ENCODE measurements at regions not wholly inside any gene's neighbourhood (a gene's known extent, or its start where the extent isn't known, plus 50 kb on each side); places are given as distances from the start of the nearest gene placed in this dataset.

- peaks cover 30% of the 10 kb centered on the region for H3K27me3 Mint-ChIP-seq (ENCODE audit: insufficient read depth, unreplicated experiment)
- POLR2A ChIA-PET = no interaction called here
Measured at GRCh38 chr2:121860033-121860757, 104.7 kb downstream of the TSN start.

GRCh38 chr2:121860758-121861227, 105.3 kb downstream of the TSN start:
- CTCF ChIA-PET = no interaction called here
- H3K36me3 Mint-ChIP-seq (ENCODE audit: insufficient read depth, unreplicated experiment) = no peaks in the 10 kb centered on the region
- TF ChIP-seq, protein P1, sequence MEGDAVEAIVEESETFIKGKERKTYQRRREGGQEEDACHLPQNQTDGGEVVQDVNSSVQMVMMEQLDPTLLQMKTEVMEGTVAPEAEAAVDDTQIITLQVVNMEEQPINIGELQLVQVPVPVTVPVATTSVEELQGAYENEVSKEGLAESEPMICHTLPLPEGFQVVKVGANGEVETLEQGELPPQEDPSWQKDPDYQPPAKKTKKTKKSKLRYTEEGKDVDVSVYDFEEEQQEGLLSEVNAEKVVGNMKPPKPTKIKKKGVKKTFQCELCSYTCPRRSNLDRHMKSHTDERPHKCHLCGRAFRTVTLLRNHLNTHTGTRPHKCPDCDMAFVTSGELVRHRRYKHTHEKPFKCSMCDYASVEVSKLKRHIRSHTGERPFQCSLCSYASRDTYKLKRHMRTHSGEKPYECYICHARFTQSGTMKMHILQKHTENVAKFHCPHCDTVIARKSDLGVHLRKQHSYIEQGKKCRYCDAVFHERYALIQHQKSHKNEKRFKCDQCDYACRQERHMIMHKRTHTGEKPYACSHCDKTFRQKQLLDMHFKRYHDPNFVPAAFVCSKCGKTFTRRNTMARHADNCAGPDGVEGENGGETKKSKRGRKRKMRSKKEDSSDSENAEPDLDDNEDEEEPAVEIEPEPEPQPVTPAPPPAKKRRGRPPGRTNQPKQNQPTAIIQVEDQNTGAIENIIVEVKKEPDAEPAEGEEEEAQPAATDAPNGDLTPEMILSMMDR (IDR thresholded peaks at IDR 0.05; ENCODE audit: unreplicated experiment) = no peak
- no peak for DNase-seq (ENCODE audit: unreplicated experiment)
- intact Hi-C loops (cut with micrococcal nuclease) = no loop called here
- no TSS peak for BruUV-seq (replicated peaks)
- H3K27me3 Mint-ChIP-seq (ENCODE audit: insufficient read depth, unreplicated experiment) = peaks cover 24% of the 10 kb centered on the region
- H3K4me3 Mint-ChIP-seq (ENCODE audit: unreplicated experiment) = no peak overlapping the region
- H3K4me1 Mint-ChIP-seq (ENCODE audit: insufficient read depth, unreplicated experiment) = peaks cover 11% of the 10 kb centered on the region
- no peaks in the 10 kb centered on the region for H3K9me3 Mint-ChIP-seq (ENCODE audit: unreplicated experiment)
- no peak overlapping the region for H3K27ac Mint-ChIP-seq (ENCODE audit: low read depth, unreplicated experiment)
- POLR2A ChIA-PET = no interaction called here

More at GRCh38 chr2:121860033-121860757, 104.7 kb downstream of the TSN start:
- CTCF ChIA-PET = interaction anchor here (0.6 to 0.7 kb wide), 2 partner anchors 8 to 109 kb away, joined by 3 read pairs; no protein-coding TSS in a partner anchor
- TF ChIP-seq, protein P1 (IDR thresholded peaks at IDR 0.05; ENCODE audit: unreplicated experiment) = no peak
- no peaks in the 10 kb centered on the region for H3K36me3 Mint-ChIP-seq (ENCODE audit: insufficient read depth, unreplicated experiment)
- no TSS peak for BruUV-seq (replicated peaks)
- H3K9me3 Mint-ChIP-seq (ENCODE audit: unreplicated experiment) = peaks cover 3% of the 10 kb centered on the region
- H3K27ac Mint-ChIP-seq (ENCODE audit: low read depth, unreplicated experiment) = no peak overlapping the region
- intact Hi-C loops (cut with micrococcal nuclease) = no loop called here
- DNase-seq (ENCODE audit: unreplicated experiment) = peak; percentile 35
- H3K4me3 Mint-ChIP-seq (ENCODE audit: unreplicated experiment) = no peak overlapping the region
- H3K4me1 Mint-ChIP-seq (ENCODE audit: insufficient read depth, unreplicated experiment) = peaks cover 11% of the 10 kb centered on the region

- no peak for DNase-seq (ENCODE audit: unreplicated experiment)
- Mint-ChIP-seq H3K27me3 (ENCODE audit: insufficient read depth, unreplicated experiment) (peaks cover 9% of the 10 kb centered on the region), H3K9me3 (ENCODE audit: unreplicated experiment) (no peaks in the 10 kb centered on the region), H3K4me1 (ENCODE audit: insufficient read depth, unreplicated experiment) (peaks cover 16% of the 10 kb centered on the region), H3K4me3 (ENCODE audit: unreplicated experiment) (no peak overlapping the region), H3K27ac (ENCODE audit: low read depth, unreplicated experiment) (no peak overlapping the region), H3K36me3 (ENCODE audit: insufficient read depth, unreplicated experiment) (no peaks in the 10 kb centered on the region)
- ChIA-PET CTCF (no interaction called here), POLR2A (no interaction called here)
- intact Hi-C loops (cut with micrococcal nuclease) = no loop called here
- TF ChIP-seq, protein P1 (IDR thresholded peaks at IDR 0.05; ENCODE audit: unreplicated experiment) = no peak
- no TSS peak for BruUV-seq (replicated peaks)
Measured at GRCh38 chr2:121862286-121862685, 106.8 kb downstream of the TSN start.

DNA sequence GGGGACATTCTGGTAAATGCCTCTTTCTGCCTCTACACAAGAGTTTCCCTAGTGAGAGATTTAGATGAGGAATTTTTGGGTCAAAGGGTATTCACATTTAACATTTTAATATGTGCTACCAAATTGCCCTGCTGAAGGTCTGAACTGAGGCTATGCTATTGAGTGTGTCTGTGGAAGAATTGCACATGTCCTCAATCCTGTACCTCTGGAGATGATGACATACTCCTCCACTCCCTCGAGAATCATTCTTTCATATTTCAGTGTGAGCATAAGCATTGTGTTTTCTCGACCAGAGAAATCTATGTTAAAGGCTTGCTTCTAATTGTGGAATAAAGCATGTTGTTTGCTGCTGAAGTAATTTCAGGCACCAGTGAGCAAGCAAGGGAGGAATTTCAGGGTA, 110.5 kb downstream of the TSN start:
- Mint-ChIP-seq H3K27me3 (ENCODE audit: insufficient read depth, unreplicated experiment) (no peaks in the 10 kb centered on the region), H3K27ac (ENCODE audit: low read depth, unreplicated experiment) (no peak overlapping the region), H3K4me3 (ENCODE audit: unreplicated experiment) (no peak overlapping the region), H3K9me3 (ENCODE audit: unreplicated experiment) (no peaks in the 10 kb centered on the region), H3K4me1 (ENCODE audit: insufficient read depth, unreplicated experiment) (peaks cover 7% of the 10 kb centered on the region), H3K36me3 (ENCODE audit: insufficient read depth, unreplicated experiment) (no peaks in the 10 kb centered on the region)
- ChIA-PET POLR2A (no interaction called here), CTCF (no interaction called here)
- intact Hi-C loops (cut with micrococcal nuclease) = no loop called here
- no TSS peak for BruUV-seq (replicated peaks)
- DNase-seq (ENCODE audit: unreplicated experiment) = no peak
- TF ChIP-seq, protein P1 (IDR thresholded peaks at IDR 0.05; ENCODE audit: unreplicated experiment) = no peak
